GM19099 (cell line): ENCODE measurements at regions not wholly inside any gene's neighbourhood (a gene's known extent, or its start where the extent isn't known, plus 50 kb on each side); places are given as distances from the start of the nearest gene placed in this dataset.

Experiments used
- POLR2A ChIP-seq: IDR thresholded peaks from 3 replicates; pipeline ENCODE4 v1.6.1; 2011; ENCODE audit warnings: low read depth; ENCODE audit not compliant: insufficient read length; ENCODE audit errors: extremely low read depth

- no peak for TF ChIP-seq POLR2A
Measured at GRCh38 chr15:62452667-62453066, 287.6 kb upstream of the C2CD4B start.

GRCh38 chr15:62453375-62453774 is 288.3 kb upstream of the C2CD4B start:
- TF ChIP-seq POLR2A: no peak

GRCh38 chr15:62453981-62454380 is 288.9 kb upstream of the C2CD4B start:
- no peak for TF ChIP-seq POLR2A

- no peak for TF ChIP-seq POLR2A
Measured at GRCh38 chr15:62454567-62455172, 289.6 kb upstream of the C2CD4B start.

GRCh38 chr15:62455441-62455921 is 290.4 kb upstream of the C2CD4B start:
- no peak for TF ChIP-seq POLR2A

GRCh38 chr15:62456011-62456920 is 291.2 kb upstream of the C2CD4B start:
- TF ChIP-seq POLR2A: no peak

GRCh38 chr15:62457100-62457499 is 292.0 kb upstream of the C2CD4B start:
- no peak for TF ChIP-seq POLR2A

- TF ChIP-seq POLR2A: no peak
Measured at GRCh38 chr15:62459875-62460274, 294.8 kb upstream of the C2CD4B start.

GRCh38 chr15:62462268-62462667 is 297.2 kb upstream of the C2CD4B start:
- no peak for TF ChIP-seq POLR2A

GRCh38 chr15:62462721-62463120 is 297.6 kb upstream of the C2CD4B start:
- TF ChIP-seq POLR2A: no peak

- no peak for TF ChIP-seq POLR2A
Measured at GRCh38 chr15:62464705-62465104, 299.6 kb upstream of the C2CD4B start.

GRCh38 chr15:62465173-62465572 is 300.1 kb upstream of the C2CD4B start:
- TF ChIP-seq POLR2A: no peak

GRCh38 chr15:62469478-62469873 is 304.4 kb upstream of the C2CD4B start:
- no peak for TF ChIP-seq POLR2A

- TF ChIP-seq POLR2A: no peak
Measured at GRCh38 chr15:62469874-62470688, 305.0 kb upstream of the C2CD4B start.

- TF ChIP-seq POLR2A: no peak
Measured at GRCh38 chr15:62472616-62473299, 307.7 kb upstream of the C2CD4B start.

GRCh38 chr15:62474021-62474770 is 309.1 kb upstream of the C2CD4B start:
- no peak for TF ChIP-seq POLR2A
